Globus pallidus (tissue), 1 donor: ENCODE measurements at regions not wholly inside any gene's neighbourhood (a gene's known extent, or its start where the extent isn't known, plus 50 kb on each side); places are given as distances from the start of the nearest gene placed in this dataset.
"Not testable (repeated sequence)": the region's sequence is repeated elsewhere in the genome, so short reads cannot be mapped to it uniquely, and the experiment has no call there.

Source experiments
- DNase-seq: peaks from one replicate; pipeline ENCODE4 v3.0.0-alpha.2; 2015; ENCODE audit warnings: low spot score

- DNase-seq = not testable (repeated sequence)
These were observed 294.7 kb upstream of the TEKT4 start for GRCh38 chr2:94576486-94576885.

- DNase-seq = not testable (repeated sequence)
These were observed 294.1 kb upstream of the TEKT4 start for GRCh38 chr2:94577160-94577559.

GRCh38 chr2:94579221-94579620 is 292.0 kb upstream of the TEKT4 start:
- not testable (repeated sequence) for DNase-seq

DNA sequence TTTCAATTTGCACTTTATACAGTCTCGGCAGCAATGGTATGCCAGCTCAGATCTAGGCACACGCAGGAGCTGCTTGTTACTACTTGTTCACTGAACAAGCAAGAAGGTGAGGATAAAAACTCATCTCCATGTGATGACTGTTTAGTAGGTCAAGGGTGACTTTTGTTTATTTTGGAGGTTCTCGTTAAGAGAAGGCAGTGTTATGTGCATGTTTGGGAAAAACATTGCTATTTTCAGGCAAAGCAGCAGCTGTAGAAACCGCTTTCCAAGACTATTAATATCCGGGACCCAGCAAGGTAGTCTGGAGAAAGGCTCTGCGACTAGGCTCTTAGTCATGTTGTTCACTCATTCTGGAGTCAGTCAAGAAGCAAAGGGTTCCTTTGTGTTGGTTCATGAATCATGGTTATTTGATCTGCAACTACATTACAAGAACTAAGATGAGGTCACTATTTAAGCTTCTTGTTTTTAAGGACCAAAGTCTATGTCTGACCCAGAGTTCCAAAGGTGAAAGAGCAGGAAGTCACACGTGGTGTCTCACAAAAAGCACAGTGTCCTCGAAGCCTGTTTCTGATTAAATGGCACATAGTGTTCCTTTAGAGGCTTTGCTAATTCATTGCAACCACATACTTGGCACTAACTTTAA is 288.0 kb upstream of the TEKT4 start:
- DNase-seq = not testable (repeated sequence)

DNA sequence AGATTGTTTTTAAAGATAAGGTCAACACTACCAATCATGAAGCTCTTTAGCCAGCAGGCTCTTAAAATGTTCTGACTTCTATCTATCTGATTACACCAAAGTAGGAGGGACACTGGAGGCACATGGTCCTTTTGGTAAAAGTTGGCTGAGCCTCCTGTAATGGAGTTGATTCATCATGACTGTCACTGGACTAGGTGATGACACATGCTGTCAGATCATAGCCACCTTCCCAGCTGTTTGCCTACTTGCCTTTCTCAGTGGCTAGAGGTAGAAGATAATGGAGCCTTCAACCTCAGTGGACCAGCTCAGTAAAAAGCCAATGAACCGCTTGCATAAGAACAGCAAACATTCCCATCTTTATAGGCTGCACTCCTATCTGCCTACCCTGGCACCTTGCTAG is 286.7 kb upstream of the TEKT4 start:
- DNase-seq = not testable (repeated sequence)

DNA sequence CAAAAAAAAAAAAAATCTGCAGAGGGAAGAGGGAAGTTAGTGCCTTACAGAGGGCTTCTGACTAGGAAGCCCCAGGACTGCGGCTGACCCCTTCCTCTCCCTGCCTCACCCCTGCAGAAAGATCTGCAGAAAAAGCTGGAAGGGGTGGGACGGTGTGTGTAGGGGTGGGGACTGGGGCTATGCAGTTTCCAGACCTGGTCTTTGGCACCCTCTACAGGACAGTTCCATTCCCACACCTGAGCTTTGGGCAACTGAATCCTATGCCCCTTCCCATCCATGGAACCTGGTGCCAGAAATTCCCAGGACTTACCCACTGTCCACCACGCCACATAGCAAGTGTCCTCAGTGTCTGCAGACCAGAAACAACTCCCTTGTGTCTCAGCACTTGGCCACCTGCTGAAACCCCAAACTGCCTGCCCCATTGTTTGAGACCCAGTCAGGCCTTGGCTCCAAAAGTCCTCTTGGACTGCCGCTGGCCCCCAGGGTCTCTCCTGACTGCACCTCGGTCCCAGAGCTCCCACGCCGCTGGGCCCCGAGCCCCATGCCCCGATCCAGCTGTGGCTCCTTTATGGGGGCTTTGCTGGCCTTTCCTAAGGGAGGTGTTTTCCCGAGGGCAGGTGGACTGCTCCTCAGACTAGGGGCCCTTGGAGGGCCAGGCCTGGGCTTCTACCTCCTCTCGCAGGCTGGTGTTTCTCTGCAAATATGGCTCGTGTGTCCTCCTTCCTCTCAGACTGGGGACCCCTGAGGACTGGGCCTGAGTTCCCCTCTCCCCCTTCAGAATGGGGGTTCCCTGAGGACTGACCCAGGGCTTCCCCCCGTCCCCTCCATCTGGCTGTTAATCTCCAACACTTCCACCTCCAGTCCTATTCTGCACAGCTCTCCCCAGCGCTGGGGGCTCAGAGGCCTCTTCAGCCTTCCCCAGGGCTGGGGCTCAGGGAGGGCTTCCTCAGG is 284.9 kb upstream of the TEKT4 start:
- DNase-seq = peak; percentile 24

- DNase-seq = not testable (repeated sequence)
These were observed 284.2 kb upstream of the TEKT4 start for GRCh38 chr2:94587042-94587441.

- DNase-seq = not testable (repeated sequence)
These were observed 277.0 kb upstream of the TEKT4 start for GRCh38 chr2:94594019-94594836.

- not testable (repeated sequence) for DNase-seq
These were observed 275.3 kb upstream of the TEKT4 start for GRCh38 chr2:94595956-94596355.

GRCh38 chr2:94598075-94598713 is 273.0 kb upstream of the TEKT4 start:
- not testable (repeated sequence) for DNase-seq

DNA sequence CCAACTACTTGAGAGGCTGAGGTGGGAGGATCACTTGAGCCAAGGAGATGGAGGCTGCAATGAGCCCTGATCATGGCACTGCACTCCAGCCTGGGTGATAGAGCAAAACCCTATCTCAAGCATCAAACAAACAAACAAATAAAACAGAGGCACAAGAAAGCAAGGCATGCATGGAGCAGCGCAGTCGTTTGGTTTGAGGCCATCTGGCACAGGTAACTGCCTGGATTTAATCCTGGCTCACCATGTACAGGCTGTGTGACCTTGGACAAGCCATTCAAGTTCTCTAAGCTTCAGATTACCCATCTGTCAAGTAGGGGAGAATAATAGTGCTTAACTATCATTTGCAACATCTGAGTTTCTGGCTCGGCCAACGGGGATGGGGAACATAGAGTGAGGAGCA is 270.3 kb upstream of the TEKT4 start:
- DNase-seq = not testable (repeated sequence)

GRCh38 chr2:94602466-94602865 is 268.8 kb upstream of the TEKT4 start:
- no peak for DNase-seq

- no peak for DNase-seq
These were observed 249.1 kb upstream of the TEKT4 start for GRCh38 chr2:94622113-94622618.

DNA sequence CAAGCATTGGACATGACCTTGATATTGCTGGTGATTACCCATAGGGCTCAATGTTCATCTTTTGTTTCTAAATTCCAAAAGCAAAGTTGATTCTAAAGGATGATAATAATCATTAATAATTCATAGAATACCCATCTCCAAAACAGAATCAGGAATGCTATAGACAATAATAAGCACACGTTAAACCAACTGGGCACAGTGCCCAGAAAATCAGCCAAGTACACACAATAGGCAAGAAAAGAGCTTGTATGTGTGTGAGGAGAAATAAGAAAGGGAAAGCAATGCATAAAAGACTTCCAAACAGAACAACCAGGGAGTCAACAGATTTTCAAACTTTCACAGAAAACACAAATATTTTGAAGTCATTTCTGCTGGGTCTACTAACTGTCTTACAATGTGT is 242.3 kb upstream of the TEKT4 start:
- not testable (repeated sequence) for DNase-seq

DNA sequence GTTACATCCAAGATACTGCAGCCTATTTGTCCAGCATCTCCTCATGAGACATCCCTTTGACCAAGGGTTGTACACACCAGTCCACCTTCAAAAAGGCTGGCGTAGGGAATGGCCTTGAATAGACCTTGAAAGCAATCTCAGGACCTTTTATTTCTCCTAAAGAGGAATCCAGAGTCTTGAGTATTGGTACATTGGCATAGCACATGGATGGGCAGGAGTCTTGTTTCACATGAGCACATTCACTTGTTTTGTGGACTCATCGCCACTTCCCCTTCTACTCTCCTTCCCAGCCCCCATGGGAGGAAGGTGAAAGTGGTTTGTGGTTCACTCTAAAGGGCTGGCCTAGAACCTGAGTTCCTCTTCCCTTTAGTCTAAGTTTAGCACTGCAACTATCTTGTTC is 229.8 kb upstream of the TEKT4 start:
- DNase-seq = not testable (repeated sequence)

- DNase-seq = not testable (repeated sequence)
These were observed 219.1 kb upstream of the TEKT4 start for GRCh38 chr2:94652131-94652530.

DNA sequence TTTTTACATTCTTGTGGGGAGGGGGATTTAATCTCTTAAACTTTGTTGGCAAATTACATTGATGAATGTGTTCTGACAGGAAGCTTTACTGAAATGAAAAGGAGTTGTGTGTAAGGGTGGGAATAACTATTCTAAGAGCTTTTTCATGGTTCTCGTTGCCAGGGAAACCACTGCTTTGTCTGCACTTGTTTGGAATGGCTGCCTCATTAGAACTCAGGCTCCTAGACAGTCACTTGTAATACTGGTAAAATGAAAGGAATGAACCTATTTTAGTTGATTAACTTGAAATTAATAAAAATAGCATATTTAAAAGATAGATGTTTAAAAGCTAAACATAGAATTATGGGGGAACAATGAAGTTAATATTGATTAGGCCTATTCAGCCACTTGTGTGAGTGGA is 201.4 kb upstream of the TEKT4 start:
- DNase-seq = not testable (repeated sequence)

GRCh38 chr2:94694236-94694635 is 177.0 kb upstream of the TEKT4 start:
- not testable (repeated sequence) for DNase-seq

- not testable (repeated sequence) for DNase-seq
These were observed 162.2 kb upstream of the TEKT4 start for GRCh38 chr2:94708982-94709381.

DNA sequence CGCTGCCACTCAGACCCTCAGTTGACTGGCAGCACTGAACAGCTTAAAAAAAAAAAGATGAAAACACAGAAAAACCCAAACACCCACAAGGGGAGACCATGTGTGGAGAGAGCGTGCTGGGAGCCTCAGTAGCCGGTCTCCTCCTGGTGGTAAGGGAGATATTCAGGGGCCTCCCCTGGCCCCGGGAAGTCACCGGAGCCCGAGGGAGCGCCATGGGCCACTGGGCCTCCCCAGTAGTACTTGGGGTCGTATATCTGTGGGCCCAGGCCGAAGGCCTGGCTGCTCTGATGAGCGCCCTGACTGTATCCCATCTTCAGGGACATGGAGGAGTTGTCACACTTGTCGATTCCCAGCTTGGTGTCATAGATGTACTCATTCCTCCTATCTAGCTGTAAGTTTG is 145.7 kb upstream of the TEKT4 start:
- DNase-seq = no peak

DNA sequence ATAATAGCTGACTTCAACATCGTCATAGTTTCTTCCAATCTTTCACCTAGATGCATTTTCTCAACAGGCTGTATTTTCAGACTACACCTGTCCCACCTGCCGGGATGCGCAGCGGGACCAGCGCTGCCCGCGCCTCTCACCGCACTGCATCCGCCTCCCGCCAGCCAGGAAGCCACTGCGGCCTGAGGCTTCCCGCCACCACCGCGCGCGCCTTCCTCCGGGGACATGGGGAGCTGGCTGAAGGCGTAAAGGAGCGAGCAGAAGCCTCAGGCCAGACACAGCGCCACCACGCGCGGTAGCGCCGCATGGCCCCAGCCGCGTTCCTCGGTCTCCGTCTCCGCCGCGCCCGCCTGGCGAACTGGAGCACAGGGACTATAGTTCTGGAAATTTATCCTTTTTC is 135.7 kb upstream of the TEKT4 start:
- DNase-seq = not testable (repeated sequence)
